GM12878 (cell line): ENCODE measurements at regions not wholly inside any gene's neighbourhood (a gene's known extent, or its start where the extent isn't known, plus 50 kb on each side); places are given as distances from the start of the nearest gene placed in this dataset.

Experiments used
- ATAC-seq: fragments of 200-7000 bp; cut with Tn5 transposase; 3 replicates; pipeline ENCODE4 v1.9.1; 2020; ENCODE audit warnings: mild to moderate bottlenecking, moderate library complexity
- BruUV-seq: library from RNA; stranded (reverse); fragments of 400-500 nt; replicated peaks from 2 replicates; lab custom pipeline; 2021; lab: Mats Ljungman, UMichigan
- CTCF ChIA-PET: fragments of 300-600 bp; sonication (Branson Sonifier 250); formaldehyde crosslinking; extraction: SDS; loops from one replicate; lab custom pipeline; 2021; ENCODE audit warnings: inconsistent platforms; lab: Yijun Ruan, JAX
- POLR2A ChIA-PET: fragments of 350-600 bp; formaldehyde crosslinking; extraction: SDS; loops from one replicate; lab custom pipeline; 2021; ENCODE audit warnings: inconsistent platforms; lab: Charles Lee
- RAD21 ChIA-PET: fragments of 300-600 bp; sonication (Branson Sonifier 250); formaldehyde crosslinking; loops from one replicate; lab custom pipeline; 2023; ENCODE audit warnings: antibody characterized with exemption; ENCODE audit not compliant: unreplicated experiment; lab: Charles Lee
- SMC1A ChIA-PET: fragments of 300-600 bp; sonication (Branson Sonifier 250); formaldehyde crosslinking; loops from one replicate; lab custom pipeline; 2023; ENCODE audit not compliant: unreplicated experiment, uncharacterized antibody; lab: Charles Lee
- DNase-seq: peaks from one replicate; pipeline ENCODE4 v3.0.0-alpha.2; 2011; ENCODE audit warnings: low read depth, low spot score
- FAIRE-seq: peaks from 3 replicates; lab custom pipeline; 2011; peaks lifted over from hg19 to GRCh38; lab: Jason Lieb, UNC
- H2AFZ ChIP-seq: 2 replicates; pipeline ENCODE4 v1.6.0; 2011; ENCODE audit warnings: low read depth, low read length, control low read depth; ENCODE audit not compliant: control insufficient read depth
- H3K27ac ChIP-seq: 2 replicates; pipeline ENCODE4 v1.5.1; 2011; ENCODE audit warnings: control low read depth; ENCODE audit not compliant: control insufficient read depth, insufficient read depth
- H3K27me3 ChIP-seq, 2 experiments: replicated peaks in 1 of 2; 2 replicates each; pipeline versions ENCODE4 v1.6.0 to v1.6.1; 2011; ENCODE audit warnings: low read length in 1 of 2; ENCODE audit not compliant: control insufficient read depth in 2 of 2, insufficient read depth in 2 of 2
- H3K36me3 ChIP-seq, 2 experiments: 2 replicates each; pipeline ENCODE4 v1.5.1; 2011; ENCODE audit warnings: low read length in 1 of 2; ENCODE audit not compliant: control insufficient read depth in 2 of 2, insufficient read depth in 2 of 2
- H3K4me1 ChIP-seq: 2 replicates; pipeline ENCODE4 v1.6.1; 2011; ENCODE audit warnings: mild to moderate bottlenecking, low read length, moderate library complexity, mixed read lengths; ENCODE audit not compliant: control insufficient read depth, insufficient read depth
- H3K4me2 ChIP-seq: 2 replicates; pipeline ENCODE4 v1.6.0; 2011; ENCODE audit warnings: control low read depth; ENCODE audit not compliant: control insufficient read depth, insufficient read depth
- H3K4me3 ChIP-seq: fragments of 200-600 bp; sonication (generic); 2 replicates; pipeline ENCODE4 v1.5.1; 2016
- H3K79me2 ChIP-seq: 2 replicates; pipeline ENCODE4 v1.6.0; 2011; ENCODE audit warnings: low read length; ENCODE audit not compliant: control insufficient read depth, insufficient read depth
- H3K9ac ChIP-seq: 2 replicates; pipeline ENCODE4 v1.8.0; 2011; ENCODE audit warnings: low read length, control low read depth, mixed read lengths; ENCODE audit not compliant: control insufficient read depth, insufficient read depth
- H3K9me3 ChIP-seq: replicated peaks from 3 replicates; pipeline ENCODE4 v1.5.1; 2011; ENCODE audit warnings: mild to moderate bottlenecking, low read length; ENCODE audit not compliant: control insufficient read depth, insufficient read depth
- H4K20me1 ChIP-seq: 2 replicates; pipeline ENCODE4 v1.6.0; 2011; ENCODE audit not compliant: control insufficient read depth, insufficient read depth
- ATF3 ChIP-seq: IDR thresholded peaks from 2 replicates; pipeline ENCODE4 v1.6.1; 2011; ENCODE audit warnings: low read depth, mild to moderate bottlenecking, low read length, moderate library complexity, borderline replicate concordance; ENCODE audit errors: extremely low read depth
- CHD4 ChIP-seq: fragments of 200-600 bp; sonication (generic); IDR thresholded peaks from 2 replicates; pipeline ENCODE4 v1.6.1; 2016; ENCODE audit warnings: mild to moderate bottlenecking
- FOXM1 ChIP-seq: IDR thresholded peaks from 2 replicates; pipeline ENCODE4 v1.6.1; 2012; ENCODE audit warnings: low read depth, mild to moderate bottlenecking, inconsistent platforms, low read length, moderate library complexity
- HCFC1 ChIP-seq: fragments of 150-350 bp; IDR thresholded peaks from 2 replicates; pipeline ENCODE4 v1.6.1; 2014; ENCODE audit warnings: low read length
- HDAC6 ChIP-seq: fragments of 200-600 bp; sonication (generic); IDR thresholded peaks from one replicate; pipeline ENCODE4 v1.8.0; 2017; ENCODE audit warnings: antibody characterized with exemption; ENCODE audit not compliant: unreplicated experiment
- IKZF2 ChIP-seq, 2 experiments: fragments of 450-650 bp; IDR thresholded peaks; 2 replicates each; pipeline ENCODE4 v1.6.1; 2017; ENCODE audit warnings: mild to moderate bottlenecking in 2 of 2, moderate library complexity in 2 of 2
- LARP7 ChIP-seq: fragments of 450-650 bp; IDR thresholded peaks from 2 replicates; pipeline ENCODE4 v1.6.1; 2017; ENCODE audit warnings: mild to moderate bottlenecking
- MXI1 ChIP-seq: fragments of 150-350 bp; IDR thresholded peaks from 2 replicates; pipeline ENCODE4 v1.6.1; 2011; ENCODE audit warnings: low read depth, mild to moderate bottlenecking, inconsistent platforms, low read length, improper control_type of control experiment
- NR2C1 ChIP-seq: fragments of 450-650 bp; IDR thresholded peaks from 2 replicates; pipeline ENCODE4 v1.6.1; 2017; ENCODE audit warnings: antibody characterized with exemption, mild to moderate bottlenecking, moderate library complexity
- POLR2A ChIP-seq: IDR thresholded peaks from 2 replicates; pipeline ENCODE4 v1.6.1; 2011; ENCODE audit warnings: low read depth, mild to moderate bottlenecking, low read length
- RAD51 ChIP-seq: fragments of 450-650 bp; IDR thresholded peaks from 2 replicates; pipeline ENCODE4 v1.6.1; 2016; ENCODE audit warnings: moderate library complexity, mild to moderate bottlenecking, inconsistent platforms
- SUZ12 ChIP-seq: fragments of 200-600 bp; sonication (generic); IDR thresholded peaks from one replicate; pipeline ENCODE4 v1.6.1; 2018; ENCODE audit warnings: antibody characterized with exemption, mild to moderate bottlenecking; ENCODE audit not compliant: unreplicated experiment
- ZBTB33 ChIP-seq: fragments of 450-650 bp; IDR thresholded peaks from 2 replicates; pipeline ENCODE4 v1.6.1; 2017; ENCODE audit warnings: mild to moderate bottlenecking
- ZNF207 ChIP-seq: fragments of 450-650 bp; IDR thresholded peaks from 2 replicates; pipeline ENCODE4 v1.6.1; 2014; ENCODE audit warnings: antibody characterized with exemption, mild to moderate bottlenecking, borderline replicate concordance
- WGBS: methylation state at CpG from one replicate; pipeline ENCODE4 v1.1.6; 2016; ENCODE audit warnings: low lambda C conversion rate; ENCODE audit not compliant: insufficient replicate concordance, insufficient coverage; ENCODE audit errors: missing lambda C conversion rate; 5-methylcytosine and 5-hydroxymethylcytosine counted together
- in situ Hi-C: fragments of 300-500 bp; cut with MboI; formaldehyde crosslinking; loops from 9 replicates; pipeline ENCODE4 v1.14.3; 2018; ENCODE audit warnings: mixed read lengths
- intact Hi-C: fragments of 100-400 bp; cut with micrococcal nuclease; formaldehyde crosslinking; loops from one replicate; pipeline ENCODE4 v1.14.2; 2022; ENCODE audit not compliant: unreplicated experiment
- TF ChIP-seq, protein P1 (sequence below): fragments of 450-650 bp; IDR thresholded peaks from 2 replicates; pipeline ENCODE4 v1.6.1; 2017; ENCODE audit warnings: mild to moderate bottlenecking, moderate library complexity
- TF ChIP-seq, protein P2 (sequence below): fragments of 450-650 bp; IDR thresholded peaks from 2 replicates; pipeline ENCODE4 v1.6.1; 2017; ENCODE audit warnings: low read depth, mild to moderate bottlenecking, moderate library complexity

- TF ChIP-seq ATF3 (no peak), LARP7 (no peak)
These were observed 611.5 kb downstream of the KCNJ18 start (continued) for GRCh38 chr17:22303865-22304264.

DNA sequence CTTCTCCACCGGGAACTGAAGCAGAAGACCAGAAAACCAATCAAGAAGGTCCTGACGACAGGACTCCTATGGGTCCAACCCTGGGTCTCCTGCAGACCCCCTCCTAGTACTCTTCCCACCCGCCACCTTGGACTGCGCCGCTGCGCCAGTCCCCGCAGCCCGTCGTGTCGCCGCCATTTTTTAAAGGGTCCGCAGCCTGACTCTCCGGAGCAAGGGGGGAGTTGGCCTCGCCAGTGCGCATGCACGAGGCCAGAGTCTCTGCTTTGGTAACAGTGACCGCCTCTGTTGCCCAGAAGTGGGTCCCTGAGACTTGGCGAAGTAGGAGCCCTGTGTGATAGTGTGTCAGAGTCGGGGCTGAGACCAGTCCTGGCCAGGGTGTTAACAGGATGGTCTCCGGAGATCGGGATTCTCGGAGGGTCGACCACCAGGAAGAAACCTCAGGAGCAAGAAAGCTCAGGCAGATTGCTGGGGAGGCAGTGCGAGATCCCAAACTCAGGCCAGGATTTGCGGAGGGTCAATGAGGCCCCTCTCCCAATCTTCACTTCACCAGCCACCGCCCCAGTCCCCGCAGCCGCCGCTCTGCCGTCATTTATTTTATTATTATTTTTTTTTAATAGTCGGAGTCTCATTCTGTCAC is 612.5 kb downstream of the KCNJ18 start:
- Histone ChIP-seq H3K27me3 (no peaks in the 10 kb centered on the region), H4K20me1 (no peaks in the 10 kb centered on the region), H3K9me3 (no peaks in the 10 kb centered on the region; the same call in 2 of the 3 replicates), H3K4me1 (no peaks in the 10 kb centered on the region), H3K36me3 (no peaks in the 10 kb centered on the region), H3K4me2 (no peak overlapping the region), H2AFZ (no peak overlapping the region), H3K4me3 (no peak overlapping the region), H3K79me2 (no peaks in the 10 kb centered on the region), H3K9ac (no peak overlapping the region), H3K27ac (no peak overlapping the region)
- in situ Hi-C loops (loop anchor here (10.0 to 25.0 kb wide), 4 partner anchors 183 to 1010 kb away; no protein-coding TSS in a partner anchor), intact Hi-C loops (no loop called here)
- ChIA-PET POLR2A (no interaction called here), SMC1A (no interaction called here), RAD21 (no interaction called here), CTCF (no interaction called here)
- ATAC-seq (no peak), FAIRE-seq (no peak), DNase-seq (no peak)
- no TSS peak for BruUV-seq
- WGBS = 68% methylated on average over 31 of the region's 31 CpGs
- TF ChIP-seq, protein P1, sequence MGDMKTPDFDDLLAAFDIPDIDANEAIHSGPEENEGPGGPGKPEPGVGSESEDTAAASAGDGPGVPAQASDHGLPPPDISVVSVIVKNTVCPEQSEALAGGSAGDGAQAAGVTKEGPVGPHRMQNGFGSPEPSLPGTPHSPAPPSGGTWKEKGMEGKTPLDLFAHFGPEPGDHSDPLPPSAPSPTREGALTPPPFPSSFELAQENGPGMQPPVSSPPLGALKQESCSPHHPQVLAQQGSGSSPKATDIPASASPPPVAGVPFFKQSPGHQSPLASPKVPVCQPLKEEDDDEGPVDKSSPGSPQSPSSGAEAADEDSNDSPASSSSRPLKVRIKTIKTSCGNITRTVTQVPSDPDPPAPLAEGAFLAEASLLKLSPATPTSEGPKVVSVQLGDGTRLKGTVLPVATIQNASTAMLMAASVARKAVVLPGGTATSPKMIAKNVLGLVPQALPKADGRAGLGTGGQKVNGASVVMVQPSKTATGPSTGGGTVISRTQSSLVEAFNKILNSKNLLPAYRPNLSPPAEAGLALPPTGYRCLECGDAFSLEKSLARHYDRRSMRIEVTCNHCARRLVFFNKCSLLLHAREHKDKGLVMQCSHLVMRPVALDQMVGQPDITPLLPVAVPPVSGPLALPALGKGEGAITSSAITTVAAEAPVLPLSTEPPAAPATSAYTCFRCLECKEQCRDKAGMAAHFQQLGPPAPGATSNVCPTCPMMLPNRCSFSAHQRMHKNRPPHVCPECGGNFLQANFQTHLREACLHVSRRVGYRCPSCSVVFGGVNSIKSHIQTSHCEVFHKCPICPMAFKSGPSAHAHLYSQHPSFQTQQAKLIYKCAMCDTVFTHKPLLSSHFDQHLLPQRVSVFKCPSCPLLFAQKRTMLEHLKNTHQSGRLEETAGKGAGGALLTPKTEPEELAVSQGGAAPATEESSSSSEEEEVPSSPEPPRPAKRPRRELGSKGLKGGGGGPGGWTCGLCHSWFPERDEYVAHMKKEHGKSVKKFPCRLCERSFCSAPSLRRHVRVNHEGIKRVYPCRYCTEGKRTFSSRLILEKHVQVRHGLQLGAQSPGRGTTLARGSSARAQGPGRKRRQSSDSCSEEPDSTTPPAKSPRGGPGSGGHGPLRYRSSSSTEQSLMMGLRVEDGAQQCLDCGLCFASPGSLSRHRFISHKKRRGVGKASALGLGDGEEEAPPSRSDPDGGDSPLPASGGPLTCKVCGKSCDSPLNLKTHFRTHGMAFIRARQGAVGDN = no peak
- no peak for TF ChIP-seq CHD4
- TF ChIP-seq, protein P2, sequence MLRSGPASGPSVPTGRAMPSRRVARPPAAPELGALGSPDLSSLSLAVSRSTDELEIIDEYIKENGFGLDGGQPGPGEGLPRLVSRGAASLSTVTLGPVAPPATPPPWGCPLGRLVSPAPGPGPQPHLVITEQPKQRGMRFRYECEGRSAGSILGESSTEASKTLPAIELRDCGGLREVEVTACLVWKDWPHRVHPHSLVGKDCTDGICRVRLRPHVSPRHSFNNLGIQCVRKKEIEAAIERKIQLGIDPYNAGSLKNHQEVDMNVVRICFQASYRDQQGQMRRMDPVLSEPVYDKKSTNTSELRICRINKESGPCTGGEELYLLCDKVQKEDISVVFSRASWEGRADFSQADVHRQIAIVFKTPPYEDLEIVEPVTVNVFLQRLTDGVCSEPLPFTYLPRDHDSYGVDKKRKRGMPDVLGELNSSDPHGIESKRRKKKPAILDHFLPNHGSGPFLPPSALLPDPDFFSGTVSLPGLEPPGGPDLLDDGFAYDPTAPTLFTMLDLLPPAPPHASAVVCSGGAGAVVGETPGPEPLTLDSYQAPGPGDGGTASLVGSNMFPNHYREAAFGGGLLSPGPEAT = no peak
- no peak for TF ChIP-seq IKZF2 (IDR thresholded peaks at IDR 0.05)
- no peak for TF ChIP-seq RAD51
- no peak for TF ChIP-seq NR2C1
- no peak for TF ChIP-seq POLR2A
- TF ChIP-seq HDAC6 = no peak
- no peak for TF ChIP-seq HCFC1
- no peak for TF ChIP-seq FOXM1
- no peak for TF ChIP-seq ZBTB33
- no peak for TF ChIP-seq MXI1
- no peak for TF ChIP-seq SUZ12
- no peak for TF ChIP-seq ZNF207
- TF ChIP-seq LARP7 = no peak
